HuH-7 (cell line): ENCODE measurements at regions not wholly inside any gene's neighbourhood (a gene's known extent, or its start where the extent isn't known, plus 50 kb on each side); places are given as distances from the start of the nearest gene placed in this dataset.
"Not testable (repeated sequence)": the region's sequence is repeated elsewhere in the genome, so short reads cannot be mapped to it uniquely, and the experiment has no call there.

ENCODE experiments used
- DNase-seq: peaks from one replicate; pipeline ENCODE4 v3.0.0; 2011; ENCODE audit warnings: low spot score

GRCh38 chr6:48733581-48733980 is 622.6 kb upstream of the PTCHD4 start:
- DNase-seq = no peak

- DNase-seq = no peak
Observed at GRCh38 chr6:48714699-48715098, 603.7 kb upstream of the PTCHD4 start.

- DNase-seq = no peak
Observed at GRCh38 chr6:48714250-48714649, 603.3 kb upstream of the PTCHD4 start.

GRCh38 chr6:48713612-48714011 is 602.6 kb upstream of the PTCHD4 start:
- DNase-seq = no peak

- no peak for DNase-seq
Observed at GRCh38 chr6:48706310-48706709, 595.3 kb upstream of the PTCHD4 start.

GRCh38 chr6:48701572-48701971 is 590.6 kb upstream of the PTCHD4 start:
- DNase-seq = no peak

GRCh38 chr6:48695872-48696271 is 584.9 kb upstream of the PTCHD4 start:
- no peak for DNase-seq

- DNase-seq = no peak
Observed at GRCh38 chr6:48691420-48691819, 580.4 kb upstream of the PTCHD4 start.

GRCh38 chr6:48689498-48689897 is 578.5 kb upstream of the PTCHD4 start:
- DNase-seq = no peak

- DNase-seq = no peak
Observed at GRCh38 chr6:48678390-48678789, 567.4 kb upstream of the PTCHD4 start.

GRCh38 chr6:48671505-48671904 is 560.5 kb upstream of the PTCHD4 start:
- no peak for DNase-seq

GRCh38 chr6:48670546-48670945 is 559.5 kb upstream of the PTCHD4 start:
- no peak for DNase-seq

GRCh38 chr6:48667797-48668196 is 556.8 kb upstream of the PTCHD4 start:
- DNase-seq = no peak

GRCh38 chr6:48664826-48665225 is 553.8 kb upstream of the PTCHD4 start:
- no peak for DNase-seq

GRCh38 chr6:48658915-48659314 is 547.9 kb upstream of the PTCHD4 start:
- no peak for DNase-seq

- DNase-seq = no peak
Observed at GRCh38 chr6:48641544-48641943, 530.5 kb upstream of the PTCHD4 start.

GRCh38 chr6:48638796-48639195 is 527.8 kb upstream of the PTCHD4 start:
- not testable (repeated sequence) for DNase-seq

- DNase-seq = no peak
Observed at GRCh38 chr6:48630511-48630910, 519.5 kb upstream of the PTCHD4 start.

- no peak for DNase-seq
Observed at GRCh38 chr6:48628316-48628715, 517.3 kb upstream of the PTCHD4 start.

- no peak for DNase-seq
Observed at GRCh38 chr6:48626421-48626820, 515.4 kb upstream of the PTCHD4 start.

GRCh38 chr6:48624631-48625030 is 513.6 kb upstream of the PTCHD4 start:
- DNase-seq = no peak

- DNase-seq = no peak
Observed at GRCh38 chr6:48619771-48620170, 508.8 kb upstream of the PTCHD4 start.

- no peak for DNase-seq
Observed at GRCh38 chr6:48615041-48615440, 504.0 kb upstream of the PTCHD4 start.

- no peak for DNase-seq
Observed at GRCh38 chr6:48614326-48614725, 503.3 kb upstream of the PTCHD4 start.
